Right lobe of liver (tissue), 4 donors: ENCODE measurements at regions not wholly inside any gene's neighbourhood (a gene's known extent, or its start where the extent isn't known, plus 50 kb on each side); places are given as distances from the start of the nearest gene placed in this dataset.

Experiments
- POLR2A ChIP-seq: fragments of 450-650 bp; IDR thresholded peaks from one replicate; pipeline ENCODE4 v1.6.1; 2017; ENCODE audit warnings: antibody characterized with exemption, mild to moderate bottlenecking
- TF ChIP-seq, protein P1 (sequence below), 4 donors: fragments of 200-600 bp in 3 of 4; fragments of 450-650 bp in 1 of 4; IDR thresholded peaks; one replicate each; pipeline versions ENCODE4 v1.5.1 to v1.8.0; 2016 to 2022; ENCODE audit warnings: antibody characterized with exemption in 4 of 4, mild to moderate bottlenecking in 2 of 4
- donor health status: DM: no; HTN: no; CAD: no.
- donor health status: DM: no; HTN: no; CAD: no.
- donor health status: DM: no; HTN: yes; CAD: no.

DNA sequence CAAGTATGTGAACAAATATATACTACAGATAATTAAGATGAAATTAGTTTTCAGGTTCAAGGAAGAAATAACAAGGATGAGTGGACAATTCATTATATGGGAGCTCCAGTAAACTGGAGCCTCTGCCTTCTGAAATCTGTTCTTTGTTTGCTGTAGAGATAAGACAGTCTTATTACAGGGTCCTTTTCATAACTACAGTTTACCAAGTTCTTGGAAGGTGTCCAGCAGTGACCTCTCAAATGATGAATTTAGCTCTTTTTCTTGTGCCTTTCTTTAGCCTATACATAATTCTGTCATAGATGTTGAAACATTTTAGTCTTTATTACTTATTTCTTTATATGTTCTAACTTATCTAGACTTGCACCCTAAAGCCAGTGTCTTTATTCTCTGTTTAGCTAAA lies 89.7 kb upstream of the GBE1 start:
- TF ChIP-seq, protein P1, sequence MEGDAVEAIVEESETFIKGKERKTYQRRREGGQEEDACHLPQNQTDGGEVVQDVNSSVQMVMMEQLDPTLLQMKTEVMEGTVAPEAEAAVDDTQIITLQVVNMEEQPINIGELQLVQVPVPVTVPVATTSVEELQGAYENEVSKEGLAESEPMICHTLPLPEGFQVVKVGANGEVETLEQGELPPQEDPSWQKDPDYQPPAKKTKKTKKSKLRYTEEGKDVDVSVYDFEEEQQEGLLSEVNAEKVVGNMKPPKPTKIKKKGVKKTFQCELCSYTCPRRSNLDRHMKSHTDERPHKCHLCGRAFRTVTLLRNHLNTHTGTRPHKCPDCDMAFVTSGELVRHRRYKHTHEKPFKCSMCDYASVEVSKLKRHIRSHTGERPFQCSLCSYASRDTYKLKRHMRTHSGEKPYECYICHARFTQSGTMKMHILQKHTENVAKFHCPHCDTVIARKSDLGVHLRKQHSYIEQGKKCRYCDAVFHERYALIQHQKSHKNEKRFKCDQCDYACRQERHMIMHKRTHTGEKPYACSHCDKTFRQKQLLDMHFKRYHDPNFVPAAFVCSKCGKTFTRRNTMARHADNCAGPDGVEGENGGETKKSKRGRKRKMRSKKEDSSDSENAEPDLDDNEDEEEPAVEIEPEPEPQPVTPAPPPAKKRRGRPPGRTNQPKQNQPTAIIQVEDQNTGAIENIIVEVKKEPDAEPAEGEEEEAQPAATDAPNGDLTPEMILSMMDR (IDR thresholded peaks at IDR 0.05), result no peak
- no peak for TF ChIP-seq POLR2A
